Keratinocyte (primary cell): ENCODE measurements at regions not wholly inside any gene's neighbourhood (a gene's known extent, or its start where the extent isn't known, plus 50 kb on each side); places are given as distances from the start of the nearest gene placed in this dataset.

Source experiments
- EZH2 ChIP-seq: IDR thresholded peaks from one replicate; pipeline ENCODE4 v1.6.1; 2012; ENCODE audit warnings: inconsistent platforms, mild to moderate bottlenecking, low read length, moderate library complexity
- TF ChIP-seq, protein P1 (sequence below), 3 experiments: IDR thresholded peaks in 1 of 3; conservative IDR thresholded peaks in 1 of 3; optimal IDR thresholded peaks in 1 of 3; 2 replicates in 2 of 3; 3 replicates in 1 of 3; pipeline versions ENCODE3 to v1.5.1; 2011; ENCODE audit warnings: low read length in 3 of 3, mild to moderate bottlenecking in 3 of 3, moderate library complexity in 2 of 3, control low read depth in 1 of 3, inconsistent platforms in 1 of 3; ENCODE audit not compliant: insufficient read depth in 2 of 3; ENCODE audit errors: extremely low read depth in 1 of 3

DNA sequence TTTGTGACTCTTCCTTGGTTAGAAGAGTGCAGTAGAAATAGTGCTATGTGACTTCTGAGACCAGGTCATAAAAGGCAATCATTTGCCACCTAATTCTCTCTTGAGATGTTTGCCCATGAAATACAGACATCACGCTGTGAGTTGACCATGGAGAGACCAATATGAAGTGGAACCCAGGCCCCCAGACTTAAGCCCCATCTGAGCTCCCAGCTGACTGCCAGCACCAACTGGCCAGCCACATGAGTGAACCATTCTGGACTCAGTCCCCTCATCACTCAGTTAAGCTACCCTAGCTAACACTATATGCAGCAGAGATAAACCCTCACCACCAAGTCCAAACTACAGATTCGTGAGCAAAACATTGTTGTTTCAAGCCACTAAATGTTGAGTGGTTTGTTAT, 60.7 kb upstream of the NIPBL start:
- TF ChIP-seq, protein P1, sequence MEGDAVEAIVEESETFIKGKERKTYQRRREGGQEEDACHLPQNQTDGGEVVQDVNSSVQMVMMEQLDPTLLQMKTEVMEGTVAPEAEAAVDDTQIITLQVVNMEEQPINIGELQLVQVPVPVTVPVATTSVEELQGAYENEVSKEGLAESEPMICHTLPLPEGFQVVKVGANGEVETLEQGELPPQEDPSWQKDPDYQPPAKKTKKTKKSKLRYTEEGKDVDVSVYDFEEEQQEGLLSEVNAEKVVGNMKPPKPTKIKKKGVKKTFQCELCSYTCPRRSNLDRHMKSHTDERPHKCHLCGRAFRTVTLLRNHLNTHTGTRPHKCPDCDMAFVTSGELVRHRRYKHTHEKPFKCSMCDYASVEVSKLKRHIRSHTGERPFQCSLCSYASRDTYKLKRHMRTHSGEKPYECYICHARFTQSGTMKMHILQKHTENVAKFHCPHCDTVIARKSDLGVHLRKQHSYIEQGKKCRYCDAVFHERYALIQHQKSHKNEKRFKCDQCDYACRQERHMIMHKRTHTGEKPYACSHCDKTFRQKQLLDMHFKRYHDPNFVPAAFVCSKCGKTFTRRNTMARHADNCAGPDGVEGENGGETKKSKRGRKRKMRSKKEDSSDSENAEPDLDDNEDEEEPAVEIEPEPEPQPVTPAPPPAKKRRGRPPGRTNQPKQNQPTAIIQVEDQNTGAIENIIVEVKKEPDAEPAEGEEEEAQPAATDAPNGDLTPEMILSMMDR (optimal IDR thresholded peaks at IDR 0.05 in 1 of 3, IDR thresholded peaks at IDR 0.05 in 1 of 3, conservative IDR thresholded peaks at IDR 0.05 in 1 of 3; ENCODE audit: extremely low read depth in 1 of 3, insufficient read depth in 2 of 3, low read length in 3 of 3) = no peak
- no peak for TF ChIP-seq EZH2
